SH-SY5Y (cell line): ENCODE measurements at regions not wholly inside any gene's neighbourhood (a gene's known extent, or its start where the extent isn't known, plus 50 kb on each side); places are given as distances from the start of the nearest gene placed in this dataset.

ENCODE experiments used
- GATA2 ChIP-seq: IDR thresholded peaks from 2 replicates; pipeline ENCODE4 v1.6.1; 2011; ENCODE audit warnings: mild to moderate bottlenecking, low read depth, low read length
- GATA3 ChIP-seq: IDR thresholded peaks from 2 replicates; pipeline ENCODE4 v1.6.1; 2011; ENCODE audit warnings: low read depth, mild to moderate bottlenecking, low read length, moderate library complexity

DNA sequence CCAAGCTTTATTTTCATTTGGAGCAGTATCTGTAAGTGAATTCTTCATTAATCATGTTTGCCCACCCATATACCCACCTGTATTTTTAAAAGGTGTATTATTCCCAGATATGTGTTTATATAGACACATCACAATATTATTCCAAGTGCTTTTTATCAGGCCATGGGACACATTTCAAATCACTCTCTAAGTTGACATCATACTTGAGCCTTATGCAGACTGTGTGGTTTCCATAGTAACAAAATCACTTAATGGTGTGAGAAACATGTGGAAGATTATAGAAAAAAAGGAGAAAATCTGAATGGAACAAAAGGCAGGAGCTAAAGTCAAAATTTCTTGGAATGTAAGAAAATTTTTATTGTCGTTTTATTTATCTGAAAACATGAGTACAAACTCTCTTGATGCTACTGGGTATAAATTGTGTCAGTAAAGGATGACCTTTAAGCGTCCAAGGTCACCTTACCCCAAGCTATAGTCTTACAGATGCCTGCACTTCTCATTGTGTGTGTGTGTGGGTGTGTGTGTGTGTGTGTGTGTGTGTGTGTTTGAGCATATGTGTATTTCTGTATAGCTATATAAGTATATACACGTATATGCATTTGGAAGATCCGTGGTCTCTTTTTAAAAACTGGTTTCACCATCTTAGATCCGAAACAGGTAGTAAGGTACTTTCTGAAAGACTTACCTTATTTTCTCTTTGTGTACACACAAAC lies 79.8 kb upstream of the CCN6 start:
- TF ChIP-seq GATA3 (no peak), GATA2 (no peak)

DNA sequence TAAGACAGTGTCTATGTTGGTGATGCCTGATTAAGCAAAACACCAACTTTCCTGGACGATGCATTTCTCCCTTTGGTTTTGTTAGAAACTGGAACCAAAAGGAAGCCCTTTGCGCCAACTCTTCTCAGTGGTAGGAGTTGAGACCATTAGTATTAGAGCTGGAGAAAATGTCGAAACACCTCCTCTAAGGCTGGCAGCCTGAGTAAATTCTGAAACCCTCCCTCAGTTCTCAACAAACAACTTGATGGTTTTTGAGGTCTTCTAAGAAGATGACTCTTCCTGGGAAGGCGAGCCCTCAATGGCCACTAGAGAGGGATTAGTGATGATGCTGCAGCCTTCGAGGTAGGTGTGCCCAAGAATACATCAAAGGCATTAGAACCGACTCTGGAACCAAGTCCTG lies 78.4 kb upstream of the CCN6 start:
- TF ChIP-seq GATA3: no peak
- TF ChIP-seq GATA2: no peak

DNA sequence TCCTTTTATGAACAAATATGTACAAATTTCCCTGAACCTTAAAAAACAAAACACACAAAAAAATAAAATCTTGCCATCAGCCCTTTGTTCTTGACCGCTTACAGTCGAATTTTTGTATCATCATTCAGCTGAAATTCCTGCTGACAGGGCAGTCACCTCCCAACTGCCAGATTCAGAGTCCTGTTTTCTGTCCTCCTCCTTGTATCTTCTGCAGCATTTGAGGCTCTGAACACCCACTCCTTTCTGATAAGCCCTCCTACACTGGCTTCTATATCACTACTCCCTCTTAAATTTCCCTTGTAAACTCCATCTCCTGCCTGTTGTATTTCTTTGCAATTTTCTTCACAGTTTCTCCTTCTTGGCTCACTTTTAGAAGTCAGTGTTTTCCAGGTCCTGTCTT lies 77.8 kb upstream of the CCN6 start:
- TF ChIP-seq GATA2 (no peak), GATA3 (no peak)

DNA sequence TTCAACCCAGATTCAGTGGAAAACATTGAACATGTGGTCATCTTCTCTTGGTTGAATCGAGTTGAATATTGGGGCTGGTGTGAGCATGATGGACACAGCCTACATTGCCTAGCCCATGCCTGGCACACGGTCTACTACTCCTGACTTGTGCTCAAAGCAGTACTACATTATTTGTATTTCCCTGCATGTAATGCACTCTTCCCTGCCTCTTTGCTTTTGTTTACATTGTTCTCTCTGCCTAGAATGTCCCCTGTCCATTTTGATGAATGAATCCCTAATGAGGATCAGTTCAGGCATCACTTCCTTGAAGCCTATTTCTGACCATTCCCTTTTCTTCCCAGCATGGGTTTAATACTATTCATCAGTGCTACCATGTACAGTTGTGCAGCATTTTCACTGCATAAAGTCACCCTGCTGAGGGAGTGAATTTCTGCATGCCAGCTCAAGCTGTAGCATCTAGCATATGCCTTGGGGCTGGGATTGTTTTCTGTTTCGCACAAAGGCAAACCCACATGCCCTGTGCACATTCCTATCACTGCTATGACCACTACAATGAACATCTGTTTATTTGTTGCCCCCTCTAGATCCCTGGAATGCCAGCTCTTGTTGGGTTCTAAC lies 75.3 kb upstream of the CCN6 start:
- TF ChIP-seq GATA2: no peak
- TF ChIP-seq GATA3: no peak

DNA sequence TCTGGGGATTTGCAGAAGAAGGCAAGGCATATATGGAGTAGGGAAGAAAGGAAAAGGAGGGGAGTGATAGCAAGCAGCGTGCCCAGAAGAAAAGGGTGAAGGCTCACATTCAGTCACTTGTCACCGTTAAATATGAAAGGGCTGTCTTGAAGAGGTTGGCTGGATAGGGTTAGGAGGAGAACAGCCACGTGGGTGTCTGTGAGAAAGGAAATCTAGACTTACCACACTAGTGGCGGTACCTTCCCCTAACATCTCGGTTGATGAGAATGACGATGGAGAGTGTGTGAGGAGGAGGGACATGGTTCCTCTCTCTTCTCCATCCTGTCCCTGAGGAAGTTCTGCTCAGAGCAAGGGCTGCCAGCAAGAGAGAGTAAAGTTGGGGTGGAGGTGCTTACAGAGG lies 74.3 kb upstream of the CCN6 start:
- TF ChIP-seq GATA2 (no peak), GATA3 (no peak)

DNA sequence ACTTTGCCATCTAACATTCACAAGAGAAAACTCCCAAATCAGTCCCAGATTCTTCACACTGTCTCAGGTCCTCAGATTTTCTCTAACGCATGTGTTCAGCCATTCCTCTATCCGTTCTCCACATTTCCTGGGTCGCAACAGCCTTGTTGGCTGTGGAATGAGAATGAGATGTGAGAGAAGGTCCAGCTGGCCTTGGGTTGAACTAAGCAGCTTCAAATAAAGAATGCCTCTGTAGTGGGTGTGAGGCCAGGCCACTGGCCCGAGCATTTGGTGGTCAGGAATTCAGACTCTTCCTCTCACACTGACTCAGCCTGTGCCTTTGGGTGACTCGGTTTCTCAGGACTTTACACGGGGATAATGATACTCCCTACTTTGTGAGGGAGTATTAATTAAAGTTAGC lies 73.8 kb upstream of the CCN6 start:
- TF ChIP-seq GATA2: no peak
- no peak for TF ChIP-seq GATA3

DNA sequence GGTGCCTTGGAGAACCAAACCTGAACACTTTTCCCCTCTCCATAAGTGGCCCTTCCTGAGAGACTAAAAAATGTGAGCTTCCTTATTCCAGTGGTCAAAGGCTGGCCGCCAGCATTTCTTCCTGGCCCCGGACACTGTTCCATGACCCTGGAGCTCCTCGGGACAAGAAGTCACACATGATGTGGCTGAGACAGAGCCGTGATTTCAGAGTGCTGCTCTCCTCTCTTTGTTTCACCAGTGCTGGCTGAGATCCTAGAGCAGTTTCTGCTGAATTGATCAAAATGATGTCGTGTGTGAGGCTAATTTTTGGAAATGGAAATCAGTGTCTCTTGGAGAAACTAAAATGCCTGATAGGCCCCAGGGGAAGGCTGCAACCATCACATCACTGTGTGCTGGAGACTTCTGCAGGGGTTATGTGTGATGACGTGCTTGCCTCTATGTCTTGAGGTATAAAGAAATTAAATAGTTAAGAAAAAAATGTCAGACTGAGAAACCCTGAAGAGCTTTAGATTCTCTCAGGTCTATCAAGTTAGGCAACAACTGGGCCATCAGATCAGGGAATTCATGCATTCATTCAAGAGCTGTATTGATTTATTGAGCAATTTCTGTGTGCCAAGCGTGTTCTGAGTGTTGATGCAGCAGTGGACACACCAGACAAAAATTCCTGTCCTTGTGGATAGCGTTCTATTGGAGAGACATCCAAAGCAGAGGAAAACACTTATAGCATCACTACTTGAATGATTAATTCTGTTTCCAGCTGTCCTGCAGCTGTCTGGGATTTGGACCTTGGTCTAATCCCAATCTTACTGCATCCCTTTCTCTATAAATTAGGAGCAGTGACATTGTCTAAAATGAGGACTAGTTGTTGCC lies 72.7 kb upstream of the CCN6 start:
- TF ChIP-seq GATA3 (no peak), GATA2 (no peak)

DNA sequence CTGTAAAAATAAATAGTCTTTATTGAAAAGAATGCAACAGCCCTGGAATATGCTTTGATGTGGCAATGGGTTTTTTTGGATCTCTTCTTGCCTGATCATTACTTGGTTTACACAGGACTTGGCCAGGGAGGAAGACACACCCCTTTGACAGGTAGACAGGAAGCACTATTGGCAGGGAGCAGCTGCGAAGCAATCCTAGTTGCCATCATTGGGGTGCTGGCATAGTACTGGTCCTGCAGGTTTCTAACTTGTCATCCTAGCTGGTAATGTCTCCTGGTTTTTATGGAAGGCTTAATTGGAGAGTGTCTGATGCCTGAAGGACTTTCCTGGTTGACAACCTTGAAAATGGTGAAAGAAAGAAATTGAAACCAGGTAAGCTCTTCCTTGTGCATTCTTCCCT lies 71.2 kb upstream of the CCN6 start:
- TF ChIP-seq GATA2: no peak
- TF ChIP-seq GATA3: no peak

DNA sequence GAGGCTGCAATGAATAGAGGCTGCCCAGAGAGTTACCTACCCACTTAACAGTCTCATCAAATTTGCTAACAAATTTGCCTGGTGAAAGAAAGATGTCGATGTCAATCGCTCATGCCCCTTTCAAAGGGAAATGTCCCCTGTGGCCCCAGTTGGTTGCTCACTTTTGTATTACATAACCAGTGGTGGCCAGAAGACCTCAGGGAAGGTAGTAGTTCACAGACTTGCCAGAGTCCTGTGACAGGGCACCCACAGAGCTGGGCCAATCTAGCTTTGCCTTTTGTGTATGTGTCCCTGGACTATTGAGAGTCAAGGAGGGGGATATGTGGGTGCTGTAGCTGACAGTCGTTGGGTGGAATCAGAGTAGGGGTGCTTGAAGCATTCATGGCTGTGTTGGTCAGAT lies 70.7 kb upstream of the CCN6 start:
- TF ChIP-seq GATA3 (no peak), GATA2 (no peak)

DNA sequence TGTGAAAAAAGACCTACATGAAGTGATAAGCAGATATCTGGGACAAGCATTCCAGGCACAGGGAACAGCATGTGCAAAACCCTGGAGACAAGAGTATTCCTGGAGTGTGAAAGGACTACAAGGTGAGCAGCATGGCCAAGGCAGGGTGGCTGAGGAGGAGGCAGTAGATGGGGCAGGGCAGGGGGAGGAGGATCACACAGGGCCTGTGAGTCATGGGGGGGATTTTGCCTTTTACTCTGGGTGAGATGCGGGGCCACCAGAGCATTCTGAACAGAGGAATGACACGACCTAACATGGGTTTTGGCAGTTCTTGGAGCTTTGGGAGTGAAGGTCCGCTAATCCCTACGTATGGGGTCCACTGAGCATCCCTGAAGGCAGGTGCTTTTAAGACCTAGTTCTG lies 69.8 kb upstream of the CCN6 start:
- TF ChIP-seq GATA2 (no peak), GATA3 (no peak)

DNA sequence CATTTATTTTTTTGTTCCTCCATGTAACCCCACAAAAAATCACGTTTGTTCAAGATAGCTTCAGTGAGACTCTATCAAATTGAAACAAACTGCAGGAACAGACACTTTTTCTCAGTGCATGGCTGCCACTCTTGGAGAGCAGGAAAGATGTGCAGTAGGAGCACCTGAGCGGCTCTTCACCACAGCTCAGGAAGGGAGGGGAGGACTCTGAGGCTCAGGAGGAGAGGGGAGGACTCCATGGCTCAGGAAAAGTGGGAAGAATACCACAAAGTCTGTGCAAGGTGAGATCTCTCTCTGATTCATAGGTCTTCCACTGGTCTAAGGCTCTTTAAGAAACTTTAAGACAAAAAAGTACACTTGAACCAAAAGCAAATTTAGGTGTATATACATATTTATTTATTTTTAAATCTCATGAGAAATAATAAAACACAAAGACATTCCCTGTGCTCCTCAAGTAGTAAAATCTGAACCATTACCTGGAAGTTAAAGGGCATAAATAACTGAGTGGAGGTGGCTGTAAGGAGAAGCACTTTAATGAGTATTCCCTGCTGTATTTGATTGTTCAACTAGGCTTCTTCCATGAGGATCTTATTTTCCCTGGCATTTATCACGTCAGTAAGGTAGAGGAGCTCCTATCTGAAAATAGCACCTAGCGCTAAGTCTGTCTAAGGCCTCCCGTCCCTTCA lies 69.2 kb upstream of the CCN6 start:
- TF ChIP-seq GATA2 (no peak), GATA3 (no peak)

DNA sequence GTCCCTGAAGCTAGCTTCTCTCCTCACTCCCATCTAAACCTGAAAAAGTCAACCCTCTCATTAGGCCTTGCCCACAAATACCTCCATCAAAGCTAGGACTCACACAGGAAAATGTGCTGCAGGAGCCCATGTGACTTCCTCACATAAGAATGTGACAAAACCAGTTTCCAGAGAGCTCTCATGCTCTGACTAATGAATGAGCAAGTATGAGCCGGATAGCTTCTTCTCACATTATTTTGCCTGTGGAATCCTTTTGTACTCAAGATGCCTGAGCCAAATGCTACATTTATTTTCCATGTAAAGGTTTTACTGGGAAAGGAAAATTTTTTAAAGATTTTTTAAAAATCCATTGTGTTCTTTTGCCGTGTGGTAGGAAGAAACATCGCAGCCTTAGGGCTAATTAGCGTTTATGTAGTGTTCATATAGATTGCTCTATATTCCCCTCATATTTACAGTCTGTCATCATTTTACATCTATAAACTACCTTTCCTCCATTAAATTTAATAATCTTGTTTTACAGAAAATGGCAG lies 68.6 kb upstream of the CCN6 start:
- TF ChIP-seq GATA2 (no peak), GATA3 (no peak)

DNA sequence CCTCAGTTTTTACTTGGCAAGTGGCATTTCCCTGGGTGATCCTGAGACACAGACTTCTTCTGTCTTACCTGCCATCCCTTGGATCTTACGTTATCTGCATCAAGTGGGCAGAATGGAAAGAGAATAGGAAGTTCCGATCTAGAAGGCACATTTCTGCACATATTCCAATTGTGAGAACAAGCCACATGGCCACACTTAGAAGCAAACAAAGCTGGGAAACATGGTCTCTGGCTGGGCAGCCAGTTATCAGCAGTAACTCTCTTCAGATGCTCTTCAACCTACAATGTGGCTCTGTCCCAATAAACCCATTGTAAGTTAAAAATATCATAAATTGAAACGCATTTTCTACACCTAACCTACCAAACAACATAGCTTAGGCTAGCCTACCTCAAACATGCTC lies 67.3 kb upstream of the CCN6 start:
- no peak for TF ChIP-seq GATA3
- TF ChIP-seq GATA2: no peak

DNA sequence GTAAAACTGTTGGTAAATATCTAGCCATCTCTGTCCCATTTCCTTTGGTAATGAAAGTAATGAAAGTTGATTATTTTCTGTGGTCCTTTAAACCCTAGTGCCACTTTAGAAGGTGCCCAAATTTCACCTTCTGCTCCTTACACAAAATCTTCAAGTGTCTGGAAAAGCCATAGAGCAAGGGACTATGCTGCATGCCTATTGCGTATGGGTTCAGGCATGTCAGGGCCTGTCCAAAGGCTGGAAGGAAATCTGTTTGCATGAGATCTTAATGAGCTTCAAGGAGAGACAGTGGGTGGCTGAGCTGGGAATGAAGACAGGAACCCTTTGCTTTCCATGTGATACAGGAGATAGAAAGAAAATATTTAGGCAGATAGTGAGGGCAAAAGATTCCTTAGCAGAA lies 66.6 kb upstream of the CCN6 start:
- TF ChIP-seq GATA3 (no peak), GATA2 (no peak)

DNA sequence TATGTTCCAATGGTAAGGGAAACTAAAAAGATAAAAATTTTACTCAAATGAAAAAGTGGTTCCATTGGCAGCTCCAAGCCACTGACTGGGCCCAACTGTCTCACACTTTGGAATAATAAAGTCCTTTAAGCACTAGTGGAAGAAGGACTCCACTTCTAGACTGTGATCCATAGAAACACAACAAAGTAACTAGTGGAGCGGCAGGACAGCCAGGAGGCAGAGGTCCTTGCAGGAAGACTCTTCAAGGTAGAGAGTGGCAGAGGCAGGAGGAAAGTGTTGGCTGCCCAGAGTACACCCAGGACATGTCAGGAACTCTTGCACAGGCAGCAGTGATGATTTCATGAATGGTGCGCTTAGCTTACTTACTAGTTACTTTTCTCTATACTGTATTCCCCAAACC lies 65.0 kb upstream of the CCN6 start:
- TF ChIP-seq GATA2 (no peak), GATA3 (no peak)
